ENCODE measurements at regions not wholly inside any gene's neighbourhood (a gene's known extent, or its start where the extent isn't known, plus 50 kb on each side); places are given as distances from the start of the nearest gene placed in this dataset.

GRCh38 chr2:11009891-11010290, 98.2 kb downstream of the KCNF1 start:
- TF ChIP-seq CTCF (conservative IDR thresholded peaks at IDR 0.05; ENCODE audit: low read depth in 2 of 2) = no peak
- TF ChIP-seq EZH2phosphoT487 (IDR thresholded peaks at IDR 0.05; ENCODE audit: unreplicated experiment) = no peak
- TF ChIP-seq EZH2 (IDR thresholded peaks at IDR 0.05; ENCODE audit: low read depth, unreplicated experiment) = no peak
- TF ChIP-seq CREB1 (CRISPR knock-in tag; IDR thresholded peaks at IDR 0.05; ENCODE audit: low read depth) = no peak
- TF ChIP-seq REST (IDR thresholded peaks at IDR 0.05; ENCODE audit: unreplicated experiment) = no peak
- no peak for TF ChIP-seq ETS1 (IDR thresholded peaks at IDR 0.05)
- TF ChIP-seq POLR2AphosphoS5 (IDR thresholded peaks at IDR 0.05; ENCODE audit: low read depth) = no peak
- no peak for TF ChIP-seq ZNF462 (CRISPR knock-in tag; IDR thresholded peaks at IDR 0.05)

All from GM23338 (cell line).